Liver (tissue), 7 donors: ENCODE measurements at regions not wholly inside any gene's neighbourhood (a gene's known extent, or its start where the extent isn't known, plus 50 kb on each side); places are given as distances from the start of the nearest gene placed in this dataset.

Experiments used
- DNase-seq: peaks from one replicate; pipeline ENCODE4 v3.0.0-alpha.2; 2017; ENCODE audit warnings: low spot score
- H3K27ac ChIP-seq, 2 donors: one replicate each; pipeline ENCODE4 v1.7.0; 2013; ENCODE audit warnings: inconsistent platforms in 2 of 2, low read length in 2 of 2, control low read depth in 1 of 2, low read depth in 1 of 2, mild to moderate bottlenecking in 1 of 2
- H3K27me3 ChIP-seq, 4 donors: one replicate each; pipeline versions ENCODE4 v1.6.1 to v1.7.0; 2013; ENCODE audit warnings: low read length in 3 of 4, inconsistent platforms in 1 of 4, mild to moderate bottlenecking in 1 of 4, moderate library complexity in 1 of 4; ENCODE audit not compliant: control insufficient read depth in 4 of 4, insufficient read depth in 4 of 4
- H3K36me3 ChIP-seq, 4 donors: one replicate each; pipeline versions ENCODE4 v1.6.1 to v1.7.0; 2013; ENCODE audit warnings: low read length in 3 of 4, mild to moderate bottlenecking in 3 of 4, low read depth in 1 of 4, moderate library complexity in 1 of 4; ENCODE audit not compliant: control insufficient read depth in 4 of 4, insufficient read depth in 3 of 4
- H3K4me1 ChIP-seq, 4 donors: one replicate each; pipeline versions ENCODE4 v1.6.1 to v1.7.0; 2013; ENCODE audit warnings: low read length in 3 of 4, mild to moderate bottlenecking in 3 of 4, moderate library complexity in 1 of 4; ENCODE audit not compliant: control insufficient read depth in 4 of 4, insufficient read depth in 4 of 4
- H3K4me3 ChIP-seq, 3 donors: one replicate each; pipeline versions ENCODE4 v1.6.1 to v1.7.0; 2013; ENCODE audit warnings: low read length in 3 of 3, control low read depth in 1 of 3, low read depth in 1 of 3, mild to moderate bottlenecking in 1 of 3
- H3K9ac ChIP-seq, 2 donors: one replicate each; pipeline ENCODE4 v1.7.0; 2013; ENCODE audit warnings: low read length in 2 of 2, mild to moderate bottlenecking in 2 of 2, moderate library complexity in 2 of 2, control low read depth in 1 of 2, low read depth in 1 of 2
- H3K9me3 ChIP-seq, 4 donors: one replicate each; pipeline versions ENCODE4 v1.6.1 to v1.7.0; 2013; ENCODE audit warnings: low read length in 3 of 4; ENCODE audit not compliant: control insufficient read depth in 4 of 4
- EGR1 ChIP-seq, 2 donors: IDR thresholded peaks; 2 replicates each; pipeline ENCODE4 v1.6.1; 2016 to 2018; ENCODE audit warnings: antibody characterized with exemption in 2 of 2, low read depth in 2 of 2
- FOXA1 ChIP-seq: IDR thresholded peaks from 2 replicates; pipeline ENCODE4 v1.6.1; 2016; ENCODE audit warnings: antibody characterized with exemption
- FOXA2 ChIP-seq: IDR thresholded peaks from 2 replicates; pipeline ENCODE4 v1.6.1; 2016; ENCODE audit warnings: antibody characterized with exemption
- GABPA ChIP-seq, 2 donors: IDR thresholded peaks in 1 of 2; conservative IDR thresholded peaks in 1 of 2; 2 replicates each; pipeline ENCODE4 v1.6.1; 2016; ENCODE audit warnings: antibody characterized with exemption in 2 of 2, mild to moderate bottlenecking in 1 of 2, moderate library complexity in 1 of 2
- HNF4A ChIP-seq, 2 donors: conservative IDR thresholded peaks; 2 replicates each; pipeline ENCODE4 v1.6.1; 2016; ENCODE audit warnings: antibody characterized with exemption in 2 of 2, mild to moderate bottlenecking in 2 of 2
- HNF4G ChIP-seq: IDR thresholded peaks from 2 replicates; pipeline ENCODE4 v1.6.1; 2016; ENCODE audit warnings: antibody characterized with exemption
- JUND ChIP-seq, 2 donors: IDR thresholded peaks; 2 replicates each; pipeline ENCODE4 v1.6.1; 2016; ENCODE audit warnings: antibody characterized with exemption in 2 of 2
- NR2F2 ChIP-seq: IDR thresholded peaks from 2 replicates; pipeline ENCODE4 v1.6.1; 2016; ENCODE audit warnings: antibody characterized with exemption
- RAD21 ChIP-seq, 2 donors: IDR thresholded peaks; 2 replicates each; pipeline ENCODE4 v1.6.1; 2016; ENCODE audit warnings: antibody characterized with exemption in 2 of 2, mild to moderate bottlenecking in 2 of 2
- RXRA ChIP-seq, 2 donors: IDR thresholded peaks; 2 replicates each; pipeline ENCODE4 v1.6.1; 2017 to 2018; ENCODE audit warnings: antibody characterized with exemption in 2 of 2, mild to moderate bottlenecking in 1 of 2
- SP1 ChIP-seq: IDR thresholded peaks from 2 replicates; pipeline ENCODE4 v1.6.1; 2018; ENCODE audit warnings: antibody characterized with exemption, mild to moderate bottlenecking
- TAF1 ChIP-seq: conservative IDR thresholded peaks from 2 replicates; pipeline ENCODE4 v1.6.1; 2016; ENCODE audit warnings: antibody characterized with exemption, mild to moderate bottlenecking
- YY1 ChIP-seq: IDR thresholded peaks from 2 replicates; pipeline ENCODE4 v1.6.1; 2016; ENCODE audit warnings: antibody characterized with exemption, mild to moderate bottlenecking
- WGBS: extraction: QIAGEN DNeasy Blood & Tissue Kit; methylation state at CpG from one replicate; pipeline ENCODE4 v1.1.7; 2013; 5-methylcytosine and 5-hydroxymethylcytosine counted together
- TF ChIP-seq, protein P1 (sequence below): IDR thresholded peaks from 2 replicates; pipeline ENCODE4 v1.6.1; 2016; ENCODE audit warnings: antibody characterized with exemption
- TF ChIP-seq, protein P2 (sequence below): IDR thresholded peaks from 2 replicates; pipeline ENCODE4 v1.6.1; 2016; ENCODE audit warnings: antibody characterized with exemption
- TF ChIP-seq, protein P3 (sequence below): IDR thresholded peaks from 2 replicates; pipeline ENCODE4 v1.6.1; 2016; ENCODE audit warnings: antibody characterized with exemption
- TF ChIP-seq, protein P4 (sequence below): IDR thresholded peaks from 2 replicates; pipeline ENCODE4 v1.6.1; 2016; ENCODE audit warnings: antibody characterized with exemption, mild to moderate bottlenecking
- donor health status: healthy.
- donor health status: healthy.
- donor health status: healthy.
- donor health status: healthy.

DNA sequence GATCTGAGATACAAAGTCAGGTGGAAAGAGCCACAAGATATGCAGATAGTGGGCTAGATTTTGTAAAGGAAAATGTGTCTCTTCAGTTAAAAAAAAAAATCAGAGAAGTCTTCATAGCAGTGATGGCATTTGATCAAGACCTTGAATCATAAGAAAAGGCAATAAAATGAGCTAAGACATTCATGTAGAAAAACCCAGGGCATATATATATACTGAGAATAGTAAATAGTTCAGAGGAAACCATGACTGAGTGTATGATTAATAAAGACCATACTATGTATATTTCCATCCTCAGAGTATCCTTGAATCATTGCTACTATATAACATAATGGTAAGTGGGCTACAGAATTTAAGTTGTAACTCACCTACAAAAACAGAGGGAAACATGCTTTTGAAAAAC, 321.7 kb upstream of the NR5A2 start:
- Histone ChIP-seq H3K36me3 (no peaks in the 10 kb centered on the region), H3K9ac (no peak overlapping the region), H3K9me3 (peaks cover 0 to 5% (median 0%) of the 10 kb centered on the region in 4 donors), H3K27me3 (no peaks in the 10 kb centered on the region), H3K4me1 (no peaks in the 10 kb centered on the region), H3K4me3 (no peak overlapping the region), H3K27ac (no peak overlapping the region)
- no peak for DNase-seq
- TF ChIP-seq FOXA2 (no peak), HNF4G (no peak), EGR1 (IDR thresholded peaks at IDR 0.05; ENCODE audit: low read depth in 2 of 2) (no peak), TAF1 (no peak), YY1 (no peak), RAD21 (IDR thresholded peaks at IDR 0.05) (no peak), HNF4A (conservative IDR thresholded peaks at IDR 0.05) (no peak), RXRA (IDR thresholded peaks at IDR 0.05) (no peak), NR2F2 (no peak), JUND (IDR thresholded peaks at IDR 0.05) (no peak), FOXA1 (no peak), SP1 (no peak)
- TF ChIP-seq, protein P1, sequence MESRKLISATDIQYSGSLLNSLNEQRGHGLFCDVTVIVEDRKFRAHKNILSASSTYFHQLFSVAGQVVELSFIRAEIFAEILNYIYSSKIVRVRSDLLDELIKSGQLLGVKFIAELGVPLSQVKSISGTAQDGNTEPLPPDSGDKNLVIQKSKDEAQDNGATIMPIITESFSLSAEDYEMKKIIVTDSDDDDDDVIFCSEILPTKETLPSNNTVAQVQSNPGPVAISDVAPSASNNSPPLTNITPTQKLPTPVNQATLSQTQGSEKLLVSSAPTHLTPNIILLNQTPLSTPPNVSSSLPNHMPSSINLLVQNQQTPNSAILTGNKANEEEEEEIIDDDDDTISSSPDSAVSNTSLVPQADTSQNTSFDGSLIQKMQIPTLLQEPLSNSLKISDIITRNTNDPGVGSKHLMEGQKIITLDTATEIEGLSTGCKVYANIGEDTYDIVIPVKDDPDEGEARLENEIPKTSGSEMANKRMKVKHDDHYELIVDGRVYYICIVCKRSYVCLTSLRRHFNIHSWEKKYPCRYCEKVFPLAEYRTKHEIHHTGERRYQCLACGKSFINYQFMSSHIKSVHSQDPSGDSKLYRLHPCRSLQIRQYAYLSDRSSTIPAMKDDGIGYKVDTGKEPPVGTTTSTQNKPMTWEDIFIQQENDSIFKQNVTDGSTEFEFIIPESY = no peak
- TF ChIP-seq, protein P2, sequence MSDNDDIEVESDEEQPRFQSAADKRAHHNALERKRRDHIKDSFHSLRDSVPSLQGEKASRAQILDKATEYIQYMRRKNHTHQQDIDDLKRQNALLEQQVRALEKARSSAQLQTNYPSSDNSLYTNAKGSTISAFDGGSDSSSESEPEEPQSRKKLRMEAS = no peak
- TF ChIP-seq, protein P3, sequence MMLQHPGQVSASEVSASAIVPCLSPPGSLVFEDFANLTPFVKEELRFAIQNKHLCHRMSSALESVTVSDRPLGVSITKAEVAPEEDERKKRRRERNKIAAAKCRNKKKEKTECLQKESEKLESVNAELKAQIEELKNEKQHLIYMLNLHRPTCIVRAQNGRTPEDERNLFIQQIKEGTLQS = no peak
- TF ChIP-seq, protein P4, sequence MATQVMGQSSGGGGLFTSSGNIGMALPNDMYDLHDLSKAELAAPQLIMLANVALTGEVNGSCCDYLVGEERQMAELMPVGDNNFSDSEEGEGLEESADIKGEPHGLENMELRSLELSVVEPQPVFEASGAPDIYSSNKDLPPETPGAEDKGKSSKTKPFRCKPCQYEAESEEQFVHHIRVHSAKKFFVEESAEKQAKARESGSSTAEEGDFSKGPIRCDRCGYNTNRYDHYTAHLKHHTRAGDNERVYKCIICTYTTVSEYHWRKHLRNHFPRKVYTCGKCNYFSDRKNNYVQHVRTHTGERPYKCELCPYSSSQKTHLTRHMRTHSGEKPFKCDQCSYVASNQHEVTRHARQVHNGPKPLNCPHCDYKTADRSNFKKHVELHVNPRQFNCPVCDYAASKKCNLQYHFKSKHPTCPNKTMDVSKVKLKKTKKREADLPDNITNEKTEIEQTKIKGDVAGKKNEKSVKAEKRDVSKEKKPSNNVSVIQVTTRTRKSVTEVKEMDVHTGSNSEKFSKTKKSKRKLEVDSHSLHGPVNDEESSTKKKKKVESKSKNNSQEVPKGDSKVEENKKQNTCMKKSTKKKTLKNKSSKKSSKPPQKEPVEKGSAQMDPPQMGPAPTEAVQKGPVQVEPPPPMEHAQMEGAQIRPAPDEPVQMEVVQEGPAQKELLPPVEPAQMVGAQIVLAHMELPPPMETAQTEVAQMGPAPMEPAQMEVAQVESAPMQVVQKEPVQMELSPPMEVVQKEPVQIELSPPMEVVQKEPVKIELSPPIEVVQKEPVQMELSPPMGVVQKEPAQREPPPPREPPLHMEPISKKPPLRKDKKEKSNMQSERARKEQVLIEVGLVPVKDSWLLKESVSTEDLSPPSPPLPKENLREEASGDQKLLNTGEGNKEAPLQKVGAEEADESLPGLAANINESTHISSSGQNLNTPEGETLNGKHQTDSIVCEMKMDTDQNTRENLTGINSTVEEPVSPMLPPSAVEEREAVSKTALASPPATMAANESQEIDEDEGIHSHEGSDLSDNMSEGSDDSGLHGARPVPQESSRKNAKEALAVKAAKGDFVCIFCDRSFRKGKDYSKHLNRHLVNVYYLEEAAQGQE = no peak

DNA sequence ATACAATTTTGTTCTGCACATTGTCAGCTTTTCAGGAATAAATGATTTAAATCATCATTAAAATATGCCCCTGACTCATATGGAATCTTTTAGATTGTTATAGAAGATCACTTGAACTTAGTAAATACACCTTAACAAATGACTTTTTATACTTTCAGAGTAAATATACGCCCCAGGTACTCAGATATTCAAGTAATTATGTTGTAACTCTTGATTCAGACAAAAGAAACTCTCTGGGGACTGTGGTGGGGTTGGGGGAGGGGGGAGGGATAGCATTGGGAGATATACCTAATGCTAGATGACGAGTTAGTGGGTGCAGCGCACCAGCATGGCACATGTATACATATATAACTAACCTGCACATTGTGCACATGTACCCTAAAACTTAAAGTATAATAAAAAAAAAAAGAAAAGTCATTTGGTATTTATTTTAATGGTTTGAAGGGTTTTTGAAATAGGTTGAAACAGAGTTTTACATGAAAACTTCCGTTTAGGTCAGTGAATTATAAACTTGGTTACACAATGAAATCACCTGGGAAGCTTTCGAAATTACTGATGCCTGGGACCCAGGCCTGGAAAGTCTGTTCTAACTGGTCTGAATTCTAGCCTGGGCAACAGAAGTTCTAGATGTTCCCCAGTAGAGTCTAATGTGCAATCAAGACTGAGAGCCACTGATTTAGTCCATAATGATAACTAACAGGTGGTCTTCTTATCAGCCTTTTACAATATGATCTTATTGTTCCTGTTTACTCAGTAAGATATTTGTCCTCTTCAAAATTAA, 320.5 kb upstream of the NR5A2 start:
- Histone ChIP-seq H3K4me3 (no peak overlapping the region), H3K4me1 (no peaks in the 10 kb centered on the region), H3K27ac (peak overlapping the region in 1 of 2 donors; percentile 15), H3K27me3 (no peaks in the 10 kb centered on the region), H3K9ac (no peak overlapping the region), H3K9me3 (peaks cover 0 to 8% (median 2%) of the 10 kb centered on the region in 4 donors), H3K36me3 (no peaks in the 10 kb centered on the region)
- no peak for DNase-seq
- WGBS = 71% methylated on average over 4 of the region's 5 CpGs
- TF ChIP-seq, protein P2 = no peak
- TF ChIP-seq, protein P3 = no peak
- TF ChIP-seq, protein P1 = no peak
- TF ChIP-seq RXRA (IDR thresholded peaks at IDR 0.05) (no peak), TAF1 (no peak), JUND (IDR thresholded peaks at IDR 0.05) (no peak), HNF4G (no peak), FOXA2 (no peak), RAD21 (IDR thresholded peaks at IDR 0.05) (no peak), YY1 (no peak), NR2F2 (no peak), GABPA (IDR thresholded peaks at IDR 0.05 in 1 of 2, conservative IDR thresholded peaks at IDR 0.05 in 1 of 2) (no peak), EGR1 (IDR thresholded peaks at IDR 0.05; ENCODE audit: low read depth in 2 of 2) (no peak), FOXA1 (no peak)
- TF ChIP-seq, protein P4 = no peak
